ENCODE measurements at regions not wholly inside any gene's neighbourhood (a gene's known extent, or its start where the extent isn't known, plus 50 kb on each side); places are given as distances from the start of the nearest gene placed in this dataset.

- no peak for DNase-seq
Measured at GRCh38 chr18:78908462-78909260, 71.0 kb upstream of the SALL3 start.

- no peak for DNase-seq
Measured at GRCh38 chr18:78911751-78912283, 67.8 kb upstream of the SALL3 start.

GRCh38 chr18:78912336-78912735, 67.3 kb upstream of the SALL3 start:
- DNase-seq, result no peak

- DNase-seq, result no peak
Measured at GRCh38 chr18:78912844-78913243, 66.8 kb upstream of the SALL3 start.

- DNase-seq, result no peak
Measured at GRCh38 chr18:78913395-78913794, 66.2 kb upstream of the SALL3 start.

- no peak for DNase-seq
Measured at GRCh38 chr18:78913830-78914231, 65.8 kb upstream of the SALL3 start.

- DNase-seq, result no peak
Measured at GRCh38 chr18:78914249-78914935, 65.2 kb upstream of the SALL3 start.

GRCh38 chr18:78915446-78916008, 64.1 kb upstream of the SALL3 start:
- DNase-seq, result no peak

GRCh38 chr18:78918707-78919106, 60.9 kb upstream of the SALL3 start:
- no peak for DNase-seq

- no peak for DNase-seq
Measured at GRCh38 chr18:78919956-78920355, 59.7 kb upstream of the SALL3 start.

- no peak for DNase-seq
Measured at GRCh38 chr18:78920456-78921138, 59.0 kb upstream of the SALL3 start.

- no peak for DNase-seq
Measured at GRCh38 chr18:78922856-78923255, 56.8 kb upstream of the SALL3 start.

- DNase-seq, result no peak
Measured at GRCh38 chr18:78924301-78924700, 55.3 kb upstream of the SALL3 start.

GRCh38 chr18:78924786-78925540, 54.7 kb upstream of the SALL3 start:
- DNase-seq, result no peak

- no peak for DNase-seq
Measured at GRCh38 chr18:78925557-78926242, 53.9 kb upstream of the SALL3 start.

GRCh38 chr18:78926243-78926615, 53.4 kb upstream of the SALL3 start:
- no peak for DNase-seq

GRCh38 chr18:78927156-78927555, 52.5 kb upstream of the SALL3 start:
- DNase-seq, result no peak

- DNase-seq, result no peak
Measured at GRCh38 chr18:78927616-78928015, 52.0 kb upstream of the SALL3 start.

- DNase-seq, result no peak
Measured at GRCh38 chr18:78928076-78928475, 51.5 kb upstream of the SALL3 start.

GRCh38 chr18:78929516-78929915, 50.1 kb upstream of the SALL3 start:
- no peak for DNase-seq

Measured in NCI-H1048 (cell line).